Dendritic cell treated with granulocyte-macrophage colony-stimulating factor and Interleukin-4, amounts not matched to agents 40 ng/mL and 50 ng/mL, for 4 days (primary cell): ENCODE measurements at regions not wholly inside any gene's neighbourhood (a gene's known extent, or its start where the extent isn't known, plus 50 kb on each side); places are given as distances from the start of the nearest gene placed in this dataset.

Experiments
- H3K27ac Mint-ChIP-seq: one replicate; pipeline ENCODE4 v1.8.0; 2022; ENCODE audit warnings: mild to moderate bottlenecking, mixed read lengths
- H3K27me3 Mint-ChIP-seq: one replicate; pipeline ENCODE4 v1.8.0; 2022; ENCODE audit warnings: mild to moderate bottlenecking, mixed read lengths
- H3K36me3 Mint-ChIP-seq: one replicate; pipeline ENCODE4 v1.8.0; 2022; ENCODE audit warnings: low read depth, mixed read lengths
- H3K4me1 Mint-ChIP-seq: one replicate; pipeline ENCODE4 v1.8.0; 2022; ENCODE audit warnings: low read depth, mixed read lengths
- H3K4me3 Mint-ChIP-seq: one replicate; pipeline ENCODE4 v1.8.0; 2022; ENCODE audit warnings: mild to moderate bottlenecking, moderate library complexity, mixed read lengths
- H3K9me3 Mint-ChIP-seq: one replicate; pipeline ENCODE4 v1.8.0; 2022; ENCODE audit warnings: mixed read lengths
- intact Hi-C: fragments of 100-400 bp; cut with micrococcal nuclease; formaldehyde crosslinking; loops from one replicate; pipeline ENCODE4 v1.15.0; 2022

- H3K27ac Mint-ChIP-seq = no peak overlapping the region
- H3K4me1 Mint-ChIP-seq = peaks cover 5% of the 10 kb centered on the region
- peaks cover 30% of the 10 kb centered on the region for H3K9me3 Mint-ChIP-seq
- H3K27me3 Mint-ChIP-seq = no peaks in the 10 kb centered on the region
- no peaks in the 10 kb centered on the region for H3K36me3 Mint-ChIP-seq
- intact Hi-C loops = no loop called here
- no peak overlapping the region for H3K4me3 Mint-ChIP-seq
Measured at GRCh38 chr21:22582026-22582425, 1583.8 kb downstream of the NCAM2 start.

GRCh38 chr21:22584308-22584707 lies 1586.1 kb downstream of the NCAM2 start:
- no peak overlapping the region for H3K4me3 Mint-ChIP-seq
- peaks cover 5% of the 10 kb centered on the region for H3K4me1 Mint-ChIP-seq
- intact Hi-C loops = no loop called here
- H3K36me3 Mint-ChIP-seq = no peaks in the 10 kb centered on the region
- no peaks in the 10 kb centered on the region for H3K27me3 Mint-ChIP-seq
- no peak overlapping the region for H3K27ac Mint-ChIP-seq
- peaks cover 36% of the 10 kb centered on the region for H3K9me3 Mint-ChIP-seq

- no peaks in the 10 kb centered on the region for H3K36me3 Mint-ChIP-seq
- intact Hi-C loops = no loop called here
- H3K27me3 Mint-ChIP-seq = no peaks in the 10 kb centered on the region
- no peak overlapping the region for H3K27ac Mint-ChIP-seq
- H3K4me1 Mint-ChIP-seq = peaks cover 5% of the 10 kb centered on the region
- H3K9me3 Mint-ChIP-seq = peaks cover 49% of the 10 kb centered on the region
- H3K4me3 Mint-ChIP-seq = no peak overlapping the region
Measured at GRCh38 chr21:22585558-22585957, 1587.3 kb downstream of the NCAM2 start.

- Mint-ChIP-seq H3K4me1 (no peaks in the 10 kb centered on the region), H3K9me3 (peaks cover 40% of the 10 kb centered on the region), H3K36me3 (no peaks in the 10 kb centered on the region), H3K4me3 (no peak overlapping the region), H3K27me3 (no peaks in the 10 kb centered on the region), H3K27ac (no peak overlapping the region)
- intact Hi-C loops = no loop called here
Measured at GRCh38 chr21:22597660-22598255, 1599.5 kb downstream of the NCAM2 start.

- Mint-ChIP-seq H3K4me3 (no peak overlapping the region), H3K27me3 (no peaks in the 10 kb centered on the region), H3K27ac (no peak overlapping the region), H3K9me3 (no peaks in the 10 kb centered on the region), H3K36me3 (no peaks in the 10 kb centered on the region), H3K4me1 (no peaks in the 10 kb centered on the region)
- intact Hi-C loops = no loop called here
Measured at GRCh38 chr21:22609802-22610201, 1611.6 kb downstream of the NCAM2 start.

- Mint-ChIP-seq H3K27ac (no peak overlapping the region), H3K36me3 (no peaks in the 10 kb centered on the region), H3K27me3 (no peaks in the 10 kb centered on the region), H3K4me3 (no peak overlapping the region), H3K9me3 (peaks cover 9% of the 10 kb centered on the region), H3K4me1 (no peaks in the 10 kb centered on the region)
- intact Hi-C loops = no loop called here
Measured at GRCh38 chr21:22627911-22628310, 1629.7 kb downstream of the NCAM2 start.

- Mint-ChIP-seq H3K4me3 (no peak overlapping the region), H3K4me1 (no peaks in the 10 kb centered on the region)
- intact Hi-C loops = no loop called here
Measured at GRCh38 chr21:22630953-22631465, 1632.8 kb downstream of the NCAM2 start.

GRCh38 chr21:22632176-22632575 lies 1634.0 kb downstream of the NCAM2 start:
- Mint-ChIP-seq H3K27ac (no peak overlapping the region), H3K27me3 (no peaks in the 10 kb centered on the region), H3K4me3 (no peak overlapping the region), H3K36me3 (no peaks in the 10 kb centered on the region), H3K9me3 (no peaks in the 10 kb centered on the region), H3K4me1 (no peaks in the 10 kb centered on the region)
- intact Hi-C loops = no loop called here

More at GRCh38 chr21:22630953-22631465, 1632.8 kb downstream of the NCAM2 start:
- no peaks in the 10 kb centered on the region for H3K9me3 Mint-ChIP-seq
- no peaks in the 10 kb centered on the region for H3K27me3 Mint-ChIP-seq
- H3K27ac Mint-ChIP-seq = no peak overlapping the region
- H3K36me3 Mint-ChIP-seq = no peaks in the 10 kb centered on the region

- no peak overlapping the region for H3K4me3 Mint-ChIP-seq
- H3K36me3 Mint-ChIP-seq = no peaks in the 10 kb centered on the region
- no peaks in the 10 kb centered on the region for H3K27me3 Mint-ChIP-seq
- H3K9me3 Mint-ChIP-seq = no peaks in the 10 kb centered on the region
- intact Hi-C loops = no loop called here
- H3K27ac Mint-ChIP-seq = no peak overlapping the region
- no peaks in the 10 kb centered on the region for H3K4me1 Mint-ChIP-seq
Measured at GRCh38 chr21:22649246-22649645, 1651.0 kb downstream of the NCAM2 start.

GRCh38 chr21:22650226-22650625 lies 1652.0 kb downstream of the NCAM2 start:
- Mint-ChIP-seq H3K36me3 (no peaks in the 10 kb centered on the region), H3K4me1 (no peaks in the 10 kb centered on the region), H3K27ac (no peak overlapping the region), H3K27me3 (no peaks in the 10 kb centered on the region), H3K9me3 (no peaks in the 10 kb centered on the region), H3K4me3 (no peak overlapping the region)
- intact Hi-C loops = no loop called here

GRCh38 chr21:22657781-22658180 lies 1659.6 kb downstream of the NCAM2 start:
- H3K9me3 Mint-ChIP-seq = no peaks in the 10 kb centered on the region
- no peaks in the 10 kb centered on the region for H3K36me3 Mint-ChIP-seq
- no peaks in the 10 kb centered on the region for H3K27me3 Mint-ChIP-seq
- intact Hi-C loops = no loop called here
- no peak overlapping the region for H3K4me3 Mint-ChIP-seq
- H3K27ac Mint-ChIP-seq = no peak overlapping the region
- no peaks in the 10 kb centered on the region for H3K4me1 Mint-ChIP-seq

GRCh38 chr21:22670148-22670547 lies 1671.9 kb downstream of the NCAM2 start:
- Mint-ChIP-seq H3K4me1 (no peaks in the 10 kb centered on the region), H3K36me3 (no peaks in the 10 kb centered on the region)
- intact Hi-C loops = no loop called here

GRCh38 chr21:22679207-22679606 lies 1681.0 kb downstream of the NCAM2 start:
- Mint-ChIP-seq H3K27me3 (no peaks in the 10 kb centered on the region), H3K9me3 (peaks cover 44% of the 10 kb centered on the region), H3K27ac (no peak overlapping the region), H3K4me3 (no peak overlapping the region), H3K4me1 (no peaks in the 10 kb centered on the region), H3K36me3 (no peaks in the 10 kb centered on the region)
- intact Hi-C loops = no loop called here

More at GRCh38 chr21:22670148-22670547, 1671.9 kb downstream of the NCAM2 start:
- no peak overlapping the region for H3K27ac Mint-ChIP-seq
- peaks cover 63% of the 10 kb centered on the region for H3K9me3 Mint-ChIP-seq
- H3K4me3 Mint-ChIP-seq = no peak overlapping the region
- H3K27me3 Mint-ChIP-seq = no peaks in the 10 kb centered on the region

GRCh38 chr21:22691658-22692057 lies 1693.4 kb downstream of the NCAM2 start:
- Mint-ChIP-seq H3K9me3 (peaks cover 63% of the 10 kb centered on the region), H3K27me3 (no peaks in the 10 kb centered on the region), H3K4me3 (no peak overlapping the region), H3K27ac (no peak overlapping the region), H3K4me1 (no peaks in the 10 kb centered on the region), H3K36me3 (no peaks in the 10 kb centered on the region)
- intact Hi-C loops = loop anchor here (10.0 kb wide), 1 partner anchor 673 kb away; no protein-coding TSS in a partner anchor

GRCh38 chr21:22703521-22703920 lies 1705.3 kb downstream of the NCAM2 start:
- Mint-ChIP-seq H3K4me1 (no peaks in the 10 kb centered on the region), H3K4me3 (no peak overlapping the region), H3K27ac (no peak overlapping the region), H3K9me3 (no peaks in the 10 kb centered on the region), H3K27me3 (no peaks in the 10 kb centered on the region), H3K36me3 (no peaks in the 10 kb centered on the region)
- intact Hi-C loops = no loop called here
